MCF 10A (cell line): ENCODE measurements at regions not wholly inside any gene's neighbourhood (a gene's known extent, or its start where the extent isn't known, plus 50 kb on each side); places are given as distances from the start of the nearest gene placed in this dataset.

ENCODE experiments used
- BruUV-seq: library from RNA; stranded (reverse); fragments of 400-500 nt; replicated peaks from 2 replicates; lab custom pipeline; 2021; lab: Mats Ljungman, UMichigan
- CTCF ChIA-PET: fragments of 300-600 bp; sonication (Branson Sonifier 250); formaldehyde crosslinking; extraction: SDS; loops from one replicate; lab custom pipeline; 2021; ENCODE audit warnings: antibody characterized with exemption, inconsistent platforms; lab: Yijun Ruan, JAX
- POLR2A ChIA-PET: fragments of 300-600, 350-650 bp; sonication (Branson Sonifier 250); formaldehyde crosslinking; extraction: SDS; loops from one replicate; lab custom pipeline; 2020; ENCODE audit warnings: antibody characterized with exemption, inconsistent platforms; lab: Yijun Ruan, JAX
- DNase-seq: peaks from one replicate; pipeline ENCODE4 v3.0.0-alpha.2; 2018; ENCODE audit not compliant: unreplicated experiment
- H3K27ac Mint-ChIP-seq: one replicate; pipeline ENCODE4 v1.8.0; 2022; ENCODE audit warnings: mild to moderate bottlenecking, low read depth, mixed read lengths; ENCODE audit not compliant: unreplicated experiment
- H3K27me3 Mint-ChIP-seq: one replicate; pipeline ENCODE4 v1.8.0; 2022; ENCODE audit warnings: mixed read lengths; ENCODE audit not compliant: insufficient read depth, unreplicated experiment
- H3K36me3 Mint-ChIP-seq: one replicate; pipeline ENCODE4 v1.8.0; 2022; ENCODE audit warnings: mild to moderate bottlenecking, moderate library complexity, mixed read lengths; ENCODE audit not compliant: insufficient read depth, unreplicated experiment
- H3K4me1 Mint-ChIP-seq: one replicate; pipeline ENCODE4 v1.8.0; 2022; ENCODE audit warnings: mixed read lengths; ENCODE audit not compliant: insufficient read depth, unreplicated experiment
- H3K4me3 Mint-ChIP-seq: one replicate; pipeline ENCODE4 v1.8.0; 2022; ENCODE audit warnings: mild to moderate bottlenecking, moderate library complexity, mixed read lengths; ENCODE audit not compliant: unreplicated experiment
- H3K9me3 Mint-ChIP-seq: one replicate; pipeline ENCODE4 v1.8.0; 2022; ENCODE audit warnings: mixed read lengths; ENCODE audit not compliant: unreplicated experiment
- CTCF ChIP-seq: fragments of 200-600 bp; IDR thresholded peaks from one replicate; pipeline ENCODE4 v1.8.0; 2022; ENCODE audit warnings: antibody characterized with exemption, mild to moderate bottlenecking; ENCODE audit not compliant: unreplicated experiment
- intact Hi-C: fragments of 100-400 bp; cut with micrococcal nuclease; formaldehyde crosslinking; loops from 2 replicates; pipeline ENCODE4 v1.14.1; 2022

DNA sequence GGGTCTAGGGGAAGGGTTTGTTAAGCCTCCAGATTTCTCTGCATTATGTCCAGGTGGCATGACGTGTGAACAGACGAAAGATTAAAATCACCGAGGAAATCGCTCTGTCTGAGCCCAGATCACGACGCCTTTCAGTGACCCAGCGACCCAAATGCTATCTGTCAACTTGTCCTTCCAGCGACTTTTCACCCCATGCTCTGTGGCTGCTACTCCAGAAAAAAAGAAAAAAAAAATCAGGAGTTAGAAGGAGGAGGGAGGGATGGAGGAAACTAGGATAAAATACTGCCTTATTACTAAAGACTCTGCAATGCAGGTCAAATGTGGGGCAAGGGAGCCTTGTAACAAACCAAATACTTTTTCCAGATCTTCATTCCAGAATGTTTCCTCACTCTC lies 352.0 kb downstream of the NUF2 start:
- no peak overlapping the region for H3K27ac Mint-ChIP-seq
- no peaks in the 10 kb centered on the region for H3K27me3 Mint-ChIP-seq
- BruUV-seq = no TSS peak
- peaks cover 4% of the 10 kb centered on the region for H3K9me3 Mint-ChIP-seq
- no peak for DNase-seq
- no peaks in the 10 kb centered on the region for H3K36me3 Mint-ChIP-seq
- POLR2A ChIA-PET = no interaction called here
- no peak for TF ChIP-seq CTCF
- H3K4me1 Mint-ChIP-seq = no peaks in the 10 kb centered on the region
- intact Hi-C loops = no loop called here
- no peak overlapping the region for H3K4me3 Mint-ChIP-seq
- CTCF ChIA-PET = interaction anchor here (0.9 kb wide), 1 partner anchor 9 kb away, joined by 4 read pairs; no protein-coding TSS in a partner anchor

DNA sequence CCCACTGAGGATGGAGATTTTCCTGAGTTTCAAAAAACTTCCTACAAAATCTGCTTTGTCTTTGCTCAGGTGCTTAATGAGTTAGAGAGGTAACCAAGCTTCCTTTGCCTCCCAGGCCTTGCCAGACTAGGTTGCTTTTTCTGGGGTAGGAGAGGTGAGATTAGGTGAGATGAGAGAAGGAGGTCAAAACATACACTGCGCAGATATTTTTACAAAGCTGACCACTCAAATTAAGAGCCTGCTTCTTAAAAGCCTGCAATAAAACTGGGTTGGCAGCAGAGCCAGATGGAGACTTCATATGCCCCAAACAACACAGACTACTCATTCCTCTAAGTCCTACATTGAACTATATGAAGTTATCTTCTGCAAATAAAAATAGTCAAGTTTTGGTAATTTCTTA lies 352.5 kb downstream of the NUF2 start:
- no peak for DNase-seq
- H3K4me1 Mint-ChIP-seq = no peaks in the 10 kb centered on the region
- no peak overlapping the region for H3K27ac Mint-ChIP-seq
- no peaks in the 10 kb centered on the region for H3K36me3 Mint-ChIP-seq
- TF ChIP-seq CTCF = no peak
- ChIA-PET CTCF (interaction anchor here (0.9 kb wide), 1 partner anchor 8 kb away, joined by 4 read pairs; no protein-coding TSS in a partner anchor), POLR2A (no interaction called here)
- intact Hi-C loops = no loop called here
- H3K4me3 Mint-ChIP-seq = no peak overlapping the region
- peaks cover 4% of the 10 kb centered on the region for H3K9me3 Mint-ChIP-seq
- no peaks in the 10 kb centered on the region for H3K27me3 Mint-ChIP-seq
- no TSS peak for BruUV-seq

DNA sequence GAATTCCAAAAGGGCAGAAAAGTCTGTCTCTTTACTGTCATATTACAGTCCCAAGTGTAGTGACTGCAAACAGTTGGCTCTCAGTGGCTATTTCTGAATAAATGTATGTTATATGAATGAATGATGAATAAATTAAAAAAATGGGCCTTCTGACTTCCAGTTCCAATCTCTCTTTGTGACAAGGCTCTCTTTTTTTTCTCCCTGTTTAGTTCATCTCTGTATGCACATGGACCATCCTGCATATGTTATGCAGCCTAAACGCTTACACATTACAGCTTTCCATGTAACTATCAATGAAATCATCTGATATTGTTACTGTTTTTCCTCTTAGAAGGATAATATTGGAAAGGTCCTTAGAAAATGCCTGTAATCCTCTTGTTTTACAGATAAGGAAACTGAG lies 363.0 kb downstream of the NUF2 start:
- no peak for DNase-seq
- intact Hi-C loops = no loop called here
- Mint-ChIP-seq H3K4me1 (no peaks in the 10 kb centered on the region), H3K27me3 (no peaks in the 10 kb centered on the region), H3K9me3 (peaks cover 9% of the 10 kb centered on the region), H3K4me3 (no peak overlapping the region), H3K36me3 (no peaks in the 10 kb centered on the region), H3K27ac (no peak overlapping the region)
- CTCF ChIA-PET = no interaction called here
- no peak for TF ChIP-seq CTCF
- no TSS peak for BruUV-seq
- POLR2A ChIA-PET = no interaction called here

GRCh38 chr1:163692266-163692665 lies 370.5 kb downstream of the NUF2 start:
- DNase-seq = no peak
- Mint-ChIP-seq H3K27ac (no peak overlapping the region), H3K4me3 (no peak overlapping the region), H3K36me3 (no peaks in the 10 kb centered on the region), H3K9me3 (no peaks in the 10 kb centered on the region), H3K27me3 (no peaks in the 10 kb centered on the region), H3K4me1 (no peaks in the 10 kb centered on the region)
- intact Hi-C loops = no loop called here
- TF ChIP-seq CTCF = no peak
- ChIA-PET POLR2A (no interaction called here), CTCF (interaction anchor here (0.6 to 0.8 kb wide), 2 partner anchors 9 to 927 kb away, joined by 3 read pairs; no protein-coding TSS in a partner anchor)
- no TSS peak for BruUV-seq
